GM19043 (cell line): ENCODE measurements at regions not wholly inside any gene's neighbourhood (a gene's known extent, or its start where the extent isn't known, plus 50 kb on each side); places are given as distances from the start of the nearest gene placed in this dataset.
"Not testable (repeated sequence)": the region's sequence is repeated elsewhere in the genome, so short reads cannot be mapped to it uniquely, and the experiment has no call there.

Experiments used
- ATAC-seq: cut with Tn5 transposase; IDR thresholded peaks from one replicate; pipeline ENCODE4 v1.9.1; 2021; ENCODE audit warnings: low read depth; ENCODE audit not compliant: unreplicated experiment

- ATAC-seq: no peak
Observed at GRCh38 chr5:165375201-165375600, 1869.8 kb downstream of the MAT2B start.

DNA sequence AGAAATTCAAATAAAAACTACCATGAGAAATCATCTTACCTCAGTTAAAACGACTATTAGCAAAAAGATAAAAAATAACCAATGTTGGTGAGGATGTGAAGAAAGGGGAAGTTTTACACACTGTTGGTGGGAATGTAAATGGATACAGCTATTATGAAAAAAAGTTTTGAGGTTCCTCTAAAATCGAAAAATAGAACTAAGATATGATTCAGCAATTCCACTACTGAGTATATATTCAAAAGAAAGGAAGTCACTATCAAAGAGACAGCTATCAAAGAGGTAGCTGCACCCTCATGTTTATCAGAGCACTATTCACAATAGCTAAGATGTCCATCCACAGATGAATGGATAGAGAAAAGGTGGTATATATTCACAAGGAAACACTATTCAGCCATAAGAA is 1888.4 kb downstream of the MAT2B start:
- ATAC-seq: no peak

DNA sequence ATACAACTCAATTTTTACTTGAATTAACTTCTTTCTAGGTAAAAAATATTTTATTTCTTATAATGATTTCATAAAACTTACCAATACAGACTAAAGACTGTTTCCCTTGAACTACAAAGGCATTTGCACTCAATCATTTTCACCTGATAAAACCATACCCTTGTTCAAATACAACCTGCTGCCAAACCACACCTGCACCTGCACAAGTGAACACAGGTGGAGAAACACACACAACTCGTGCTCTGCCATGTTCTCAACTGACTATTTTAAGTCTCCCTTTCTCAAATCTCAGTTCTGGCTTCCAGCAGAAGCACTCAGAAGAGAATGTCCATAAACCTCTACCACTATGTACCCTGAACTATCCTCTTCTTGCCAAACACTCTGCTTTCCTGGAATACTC is 1892.1 kb downstream of the MAT2B start:
- no peak for ATAC-seq

DNA sequence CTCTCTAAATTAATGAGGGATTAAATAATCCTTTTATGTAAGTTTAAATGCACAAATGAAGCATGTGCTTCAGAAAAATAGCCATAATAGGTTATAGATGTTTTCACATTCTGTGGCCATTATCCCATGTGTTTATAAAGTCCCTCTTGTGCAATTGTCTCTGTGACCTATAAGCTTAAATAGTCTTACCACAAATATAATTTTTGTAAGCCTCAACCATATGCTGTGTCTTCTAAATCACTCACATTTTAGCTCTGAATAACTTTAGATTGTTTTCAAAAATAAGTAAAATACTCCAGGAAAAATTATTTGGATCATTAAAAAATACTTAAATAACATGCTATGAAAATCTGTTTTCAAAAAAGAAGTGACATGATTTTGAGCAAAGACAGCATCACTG is 1894.7 kb downstream of the MAT2B start:
- ATAC-seq: no peak

GRCh38 chr5:165404917-165405316 is 1899.5 kb downstream of the MAT2B start:
- ATAC-seq: no peak

DNA sequence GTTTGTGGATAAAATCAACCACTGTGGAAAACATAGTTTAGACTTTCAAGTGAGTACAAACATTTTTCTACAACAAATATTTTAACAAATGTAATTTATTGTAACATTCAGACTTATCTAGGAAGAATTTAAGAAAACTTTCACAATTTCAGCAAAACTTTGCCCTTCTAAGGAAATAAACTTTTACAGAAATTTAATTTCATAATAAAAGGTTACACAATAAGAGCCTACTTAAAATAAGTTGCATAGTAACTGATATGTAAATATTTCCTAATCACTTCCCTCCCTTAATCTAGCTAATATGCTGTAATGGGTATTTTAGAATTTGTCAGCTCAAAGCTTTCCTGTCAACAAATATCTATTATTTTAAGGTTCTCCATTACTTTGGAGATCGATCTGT is 1899.9 kb downstream of the MAT2B start:
- ATAC-seq: no peak

- no peak for ATAC-seq
Observed at GRCh38 chr5:165407352-165407751, 1901.9 kb downstream of the MAT2B start.

DNA sequence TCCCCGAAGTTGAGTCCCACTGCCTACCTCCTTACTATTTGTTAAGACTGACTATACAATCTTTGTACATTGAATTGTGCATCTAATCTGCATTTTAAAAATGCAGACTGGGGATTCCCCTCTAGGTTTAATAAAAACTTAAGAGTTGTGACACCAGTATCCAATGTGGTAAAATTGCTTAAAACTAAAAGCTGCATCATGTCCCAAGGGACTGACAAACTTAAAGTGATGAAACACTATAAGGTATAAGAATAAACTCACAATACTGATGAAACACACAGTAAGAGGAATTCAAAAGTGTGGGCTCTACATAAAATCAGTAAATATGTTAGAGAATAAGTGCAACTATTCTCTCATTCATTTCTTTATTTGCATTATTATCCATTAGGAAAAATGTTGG is 1905.1 kb downstream of the MAT2B start:
- no peak for ATAC-seq

GRCh38 chr5:165411532-165411931 is 1906.1 kb downstream of the MAT2B start:
- ATAC-seq: not testable (repeated sequence)

DNA sequence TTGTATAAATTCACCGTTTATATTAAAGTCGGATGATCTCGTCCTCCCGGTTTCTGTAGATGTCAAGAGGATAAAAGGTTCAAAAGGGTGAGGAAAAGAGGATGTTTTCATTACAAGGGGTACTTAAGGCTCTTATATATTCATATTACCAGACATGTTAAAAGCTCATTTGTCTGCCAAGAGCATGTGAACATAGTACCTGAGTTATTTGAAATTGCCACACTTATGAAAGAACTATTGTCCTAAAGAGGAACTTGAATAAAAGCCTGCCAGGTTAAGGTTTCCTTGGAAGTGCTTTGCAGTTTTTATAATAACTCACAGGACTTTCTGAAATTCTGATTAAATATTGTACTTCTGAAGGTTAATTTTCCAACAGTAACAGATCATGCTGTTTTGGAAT is 1915.1 kb downstream of the MAT2B start:
- no peak for ATAC-seq

- ATAC-seq: no peak
Observed at GRCh38 chr5:165423697-165424299, 1918.4 kb downstream of the MAT2B start.

DNA sequence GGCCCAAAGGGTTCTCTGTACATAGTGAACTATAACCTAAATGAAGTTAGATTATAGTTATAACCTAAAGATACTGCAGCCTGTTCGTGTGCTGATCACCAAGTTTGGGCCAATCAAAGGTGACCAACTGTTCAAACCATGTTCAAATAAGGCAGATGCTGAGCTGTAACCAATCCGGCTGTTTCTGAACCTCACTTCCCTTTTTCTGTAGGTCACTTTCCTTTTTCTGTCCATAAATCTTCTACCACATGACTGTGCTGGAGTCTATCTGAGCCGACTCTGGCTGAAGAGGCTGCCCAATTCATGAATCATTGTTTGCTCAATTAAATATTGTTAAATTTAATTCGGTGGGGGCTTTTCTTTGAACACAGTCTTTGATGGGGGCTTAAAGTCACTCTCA is 1920.2 kb downstream of the MAT2B start:
- no peak for ATAC-seq

DNA sequence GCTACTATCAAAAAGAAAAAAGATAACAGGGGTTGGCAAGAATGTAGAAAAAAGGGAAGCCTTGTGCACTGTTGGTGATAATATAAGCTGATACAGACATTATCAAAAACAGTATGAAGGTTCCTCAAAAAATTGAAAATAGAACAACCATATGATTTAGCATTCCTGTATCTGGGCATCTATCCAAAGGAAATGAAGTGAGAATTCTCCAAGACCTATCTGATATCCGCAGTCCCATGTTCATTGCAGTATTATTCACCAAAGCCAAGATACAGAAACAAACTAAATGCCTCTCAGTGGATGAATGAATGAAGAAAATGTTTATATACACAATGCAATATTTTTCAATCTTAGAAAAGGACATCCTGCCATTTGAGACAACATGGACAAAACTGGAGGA is 1943.3 kb downstream of the MAT2B start:
- ATAC-seq: no peak

- no peak for ATAC-seq
Observed at GRCh38 chr5:165457859-165458481, 1952.6 kb downstream of the MAT2B start.

- no peak for ATAC-seq
Observed at GRCh38 chr5:165459232-165459631, 1953.8 kb downstream of the MAT2B start.

DNA sequence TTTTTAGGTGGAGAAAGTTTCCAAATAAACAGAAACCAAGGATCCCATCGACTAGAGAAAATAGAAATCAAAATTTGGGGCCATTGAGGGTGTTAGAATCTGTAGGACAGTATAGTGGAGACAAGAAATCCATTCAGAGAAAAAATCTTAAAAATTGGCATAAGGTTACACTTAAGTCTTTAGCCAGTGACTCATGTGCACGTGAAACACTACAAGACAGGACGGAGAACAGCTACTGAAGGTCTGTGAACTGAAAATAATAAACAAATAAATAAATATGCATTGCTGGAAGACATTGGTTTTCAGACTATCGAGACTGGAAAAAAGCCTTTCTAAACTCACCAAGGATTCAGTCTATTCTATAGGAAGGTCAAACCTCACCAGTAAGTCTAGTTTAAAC is 1955.5 kb downstream of the MAT2B start:
- no peak for ATAC-seq

DNA sequence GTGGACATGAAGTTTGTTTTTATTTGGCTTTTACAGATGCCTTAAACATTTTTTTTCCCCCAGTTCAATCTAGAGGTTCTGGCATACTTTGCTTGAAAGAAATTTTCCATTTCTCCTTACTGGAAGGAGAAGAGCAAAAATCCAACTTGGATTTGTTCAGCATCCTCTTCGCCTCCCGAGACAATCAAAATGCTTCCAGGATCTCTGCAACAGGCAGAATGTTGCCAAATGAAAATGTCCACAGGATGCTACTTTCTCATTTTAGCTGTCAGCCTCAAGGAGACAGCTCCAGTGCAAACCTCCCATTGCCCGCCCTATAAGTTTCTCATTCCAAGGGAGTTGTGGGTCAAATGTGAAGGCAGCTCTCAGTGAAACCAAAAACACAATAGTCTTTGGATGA is 1972.1 kb downstream of the MAT2B start:
- ATAC-seq: no peak

DNA sequence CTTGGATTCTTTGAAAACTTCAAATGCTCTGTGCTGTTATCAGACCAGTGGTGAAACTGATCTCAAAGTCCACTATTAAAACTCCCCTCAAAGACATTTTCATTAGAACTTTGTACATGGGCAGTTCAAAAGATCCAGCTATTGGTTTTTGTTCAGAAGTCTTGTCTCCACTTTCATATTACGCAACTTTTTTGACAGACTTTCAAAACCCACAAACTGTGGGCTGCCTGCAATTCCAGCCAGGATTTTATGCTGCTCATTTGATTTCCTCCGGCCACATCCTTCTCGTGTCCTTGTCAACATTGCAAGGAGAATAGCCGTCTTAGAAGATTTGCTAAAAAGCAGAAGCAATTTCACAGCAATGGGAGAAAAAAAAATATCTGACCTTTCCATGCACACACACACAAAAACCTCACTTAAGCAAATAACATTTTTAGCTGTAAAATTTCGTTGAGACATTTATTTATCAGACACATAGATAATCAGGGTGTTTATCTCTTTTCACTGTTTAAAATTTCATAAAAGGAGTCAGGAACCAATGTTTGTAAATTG is 1990.5 kb downstream of the MAT2B start:
- no peak for ATAC-seq

- ATAC-seq: no peak
Observed at GRCh38 chr5:165497707-165498106, 1992.3 kb downstream of the MAT2B start.

DNA sequence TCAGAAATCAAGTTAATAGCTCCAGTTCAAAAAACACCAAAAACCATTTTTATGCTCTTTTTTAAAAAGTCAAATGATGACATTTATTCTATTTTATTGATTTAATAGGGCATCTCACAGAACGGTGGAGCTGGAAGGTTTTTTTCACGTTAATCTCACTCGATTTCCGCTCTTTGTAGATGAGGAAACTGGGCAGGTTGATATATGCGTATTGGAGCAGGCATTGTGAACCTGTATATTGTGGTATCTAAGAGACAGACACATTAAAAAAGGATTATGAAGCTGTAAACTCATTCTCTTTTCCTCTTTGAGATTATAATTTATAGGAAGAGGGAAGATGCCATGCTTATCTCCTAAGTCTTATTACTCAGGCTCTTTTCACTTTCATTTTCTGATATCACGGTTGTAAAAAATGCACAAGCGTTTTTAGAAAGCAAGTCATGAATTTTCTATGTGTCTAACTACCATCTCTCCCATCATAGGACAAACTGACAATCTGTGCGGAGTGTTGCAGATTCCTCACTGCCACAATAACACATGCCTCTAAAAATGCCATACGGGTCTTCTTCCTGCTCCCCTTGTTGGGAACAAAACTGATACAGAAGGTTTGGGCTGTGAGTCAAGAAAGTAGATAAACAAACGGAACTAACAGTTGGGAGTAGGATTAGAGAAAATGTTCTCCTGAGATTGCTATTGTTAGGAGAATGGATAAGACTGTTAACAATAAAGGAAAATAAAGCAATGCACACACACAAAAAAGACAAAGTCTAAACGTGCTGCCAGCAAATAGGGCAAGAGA is 1997.7 kb downstream of the MAT2B start:
- ATAC-seq: no peak

GRCh38 chr5:165504674-165505073 is 1999.3 kb downstream of the MAT2B start:
- ATAC-seq: no peak

GRCh38 chr5:165508286-165508685 is 2002.9 kb downstream of the MAT2B start:
- ATAC-seq: no peak
